ENCODE measurements at regions not wholly inside any gene's neighbourhood (a gene's known extent, or its start where the extent isn't known, plus 50 kb on each side); places are given as distances from the start of the nearest gene placed in this dataset.
"Not testable (repeated sequence)": the region's sequence is repeated elsewhere in the genome, so short reads cannot be mapped to it uniquely, and the experiment has no call there.

GRCh38 chr18:44343570-44343969 lies 337.1 kb upstream of the SETBP1 start:
- ATAC-seq = no peak

GRCh38 chr18:44356566-44357157 lies 324.0 kb upstream of the SETBP1 start:
- no peak for ATAC-seq
- Mint-ChIP-seq H3K9me3 (peaks cover 10 to 12% of the 10 kb centered on the region in 2 donors), H3K36me3 (no peaks in the 10 kb centered on the region), H3K27ac (no peak overlapping the region)
- DNase-seq (ENCODE audit: low spot score in 2 of 2) = no peak

More at GRCh38 chr18:44343570-44343969, 337.1 kb upstream of the SETBP1 start:
- Mint-ChIP-seq H3K36me3 (peaks cover 0 to 2% of the 10 kb centered on the region in 2 donors), H3K9me3 (peaks cover 11 to 13% of the 10 kb centered on the region in 2 donors), H3K27ac (no peak overlapping the region)
- no peak for DNase-seq (ENCODE audit: low spot score in 2 of 2)

GRCh38 chr18:44358402-44358801 lies 322.3 kb upstream of the SETBP1 start:
- no peak for ATAC-seq
- DNase-seq (ENCODE audit: low spot score in 2 of 2) = no peak
- peaks cover 10 to 12% of the 10 kb centered on the region in 2 donors for H3K9me3 Mint-ChIP-seq
- no peak overlapping the region for H3K27ac Mint-ChIP-seq
- H3K36me3 Mint-ChIP-seq = no peaks in the 10 kb centered on the region

GRCh38 chr18:44359741-44360140 lies 320.9 kb upstream of the SETBP1 start:
- H3K9me3 Mint-ChIP-seq; ATAC-seq; H3K36me3 Mint-ChIP-seq; DNase-seq (ENCODE audit: low spot score in 2 of 2): not testable (repeated sequence)
- peak overlapping the region in 1 of 2 donors; percentile 57 for H3K27ac Mint-ChIP-seq

GRCh38 chr18:44362213-44362612 lies 318.5 kb upstream of the SETBP1 start:
- peak; percentile 65 to 66 for ATAC-seq
- H3K9me3 Mint-ChIP-seq; H3K27ac Mint-ChIP-seq; DNase-seq (ENCODE audit: low spot score in 2 of 2); H3K36me3 Mint-ChIP-seq: not testable (repeated sequence)

GRCh38 chr18:44370861-44371260 lies 309.8 kb upstream of the SETBP1 start:
- no peak for DNase-seq (ENCODE audit: low spot score in 2 of 2)
- no peak overlapping the region for H3K27ac Mint-ChIP-seq
- H3K36me3 Mint-ChIP-seq = peaks cover 0 to 31% of the 10 kb centered on the region in 2 donors
- peaks cover 22 to 27% of the 10 kb centered on the region in 2 donors for H3K9me3 Mint-ChIP-seq
- no peak for ATAC-seq

GRCh38 chr18:44374966-44375365 lies 305.7 kb upstream of the SETBP1 start:
- Mint-ChIP-seq H3K36me3 (peaks cover 0 to 46% of the 10 kb centered on the region in 2 donors), H3K9me3 (peaks cover 23 to 28% of the 10 kb centered on the region in 2 donors)
- no peak for ATAC-seq

GRCh38 chr18:44386401-44386800 lies 294.3 kb upstream of the SETBP1 start:
- H3K36me3 Mint-ChIP-seq = no peaks in the 10 kb centered on the region
- ATAC-seq (no peak), DNase-seq (ENCODE audit: low spot score in 2 of 2) (no peak)
- peaks cover 0 to 10% of the 10 kb centered on the region in 2 donors for H3K9me3 Mint-ChIP-seq
- no peak overlapping the region for H3K27ac Mint-ChIP-seq

More at GRCh38 chr18:44374966-44375365, 305.7 kb upstream of the SETBP1 start:
- DNase-seq (ENCODE audit: low spot score in 2 of 2) = no peak
- H3K27ac Mint-ChIP-seq = no peak overlapping the region

- ATAC-seq (no peak), DNase-seq (ENCODE audit: low spot score in 2 of 2) (no peak)
- H3K36me3 Mint-ChIP-seq = no peaks in the 10 kb centered on the region
- H3K27ac Mint-ChIP-seq = no peak overlapping the region
- peaks cover 0 to 3% of the 10 kb centered on the region in 2 donors for H3K9me3 Mint-ChIP-seq
Measured at GRCh38 chr18:44388329-44388728, 292.4 kb upstream of the SETBP1 start.

- Mint-ChIP-seq H3K27ac (no peak overlapping the region), H3K36me3 (no peaks in the 10 kb centered on the region), H3K9me3 (peaks cover 0 to 7% of the 10 kb centered on the region in 2 donors)
- DNase-seq (ENCODE audit: low spot score in 2 of 2) = no peak
- no peak for ATAC-seq
Measured at GRCh38 chr18:44392933-44393332, 287.8 kb upstream of the SETBP1 start.

- no peaks in the 10 kb centered on the region for H3K36me3 Mint-ChIP-seq
- peaks cover 0 to 7% of the 10 kb centered on the region in 2 donors for H3K9me3 Mint-ChIP-seq
- no peak for DNase-seq (ENCODE audit: low spot score in 2 of 2)
- H3K27ac Mint-ChIP-seq = no peak overlapping the region
- no peak for ATAC-seq
Measured at GRCh38 chr18:44393406-44393805, 287.3 kb upstream of the SETBP1 start.

GRCh38 chr18:44396550-44396949 lies 284.1 kb upstream of the SETBP1 start:
- ATAC-seq = no peak
- Mint-ChIP-seq H3K36me3 (no peaks in the 10 kb centered on the region), H3K9me3 (peaks cover 0 to 4% of the 10 kb centered on the region in 2 donors), H3K27ac (no peak overlapping the region)
- no peak for DNase-seq (ENCODE audit: low spot score in 2 of 2)

GRCh38 chr18:44409071-44409470 lies 271.6 kb upstream of the SETBP1 start:
- H3K27ac Mint-ChIP-seq = no peak overlapping the region
- no peak for ATAC-seq
- peaks cover 0 to 5% of the 10 kb centered on the region in 2 donors for H3K9me3 Mint-ChIP-seq

GRCh38 chr18:44409515-44409914 lies 271.2 kb upstream of the SETBP1 start:
- no peaks in the 10 kb centered on the region for H3K36me3 Mint-ChIP-seq
- no peak for ATAC-seq
- H3K9me3 Mint-ChIP-seq = peaks cover 0 to 5% of the 10 kb centered on the region in 2 donors
- no peak for DNase-seq (ENCODE audit: low spot score in 2 of 2)
- no peak overlapping the region for H3K27ac Mint-ChIP-seq

More at GRCh38 chr18:44409071-44409470, 271.6 kb upstream of the SETBP1 start:
- no peak for DNase-seq (ENCODE audit: low spot score in 2 of 2)
- H3K36me3 Mint-ChIP-seq = no peaks in the 10 kb centered on the region

- DNase-seq (ENCODE audit: low spot score in 2 of 2) = no peak
- ATAC-seq = no peak
- Mint-ChIP-seq H3K27ac (no peak overlapping the region), H3K36me3 (no peaks in the 10 kb centered on the region), H3K9me3 (peaks cover 0 to 5% of the 10 kb centered on the region in 2 donors)
Measured at GRCh38 chr18:44410740-44411139, 269.9 kb upstream of the SETBP1 start.

GRCh38 chr18:44411262-44411905 lies 269.3 kb upstream of the SETBP1 start:
- no peak overlapping the region for H3K27ac Mint-ChIP-seq
- ATAC-seq (no peak), DNase-seq (ENCODE audit: low spot score in 2 of 2) (no peak)
- peaks cover 0 to 5% of the 10 kb centered on the region in 2 donors for H3K9me3 Mint-ChIP-seq
- H3K36me3 Mint-ChIP-seq = no peaks in the 10 kb centered on the region

GRCh38 chr18:44411976-44412375 lies 268.7 kb upstream of the SETBP1 start:
- H3K9me3 Mint-ChIP-seq = peaks cover 0 to 5% of the 10 kb centered on the region in 2 donors
- H3K36me3 Mint-ChIP-seq = no peaks in the 10 kb centered on the region
- DNase-seq (ENCODE audit: low spot score in 2 of 2) = no peak
- no peak overlapping the region for H3K27ac Mint-ChIP-seq
- ATAC-seq = no peak

Measured in activated naive CD4-positive, alpha-beta T cell treated with anti-CD3 and anti-CD28 coated beads, Interleukin-2, amount 50 U/mL, for 72 hours (primary cell).